Endothelial cell of umbilical vein (primary cell): ENCODE measurements at regions not wholly inside any gene's neighbourhood (a gene's known extent, or its start where the extent isn't known, plus 50 kb on each side); places are given as distances from the start of the nearest gene placed in this dataset.

ENCODE experiments used
- BruUV-seq: library from RNA; stranded (reverse); fragments of 400-500 nt; replicated peaks from 2 replicates; lab custom pipeline; 2021; lab: Mats Ljungman, UMichigan
- CTCF ChIA-PET: fragments of 300-600, 350-600 bp; sonication (Branson Sonifier 250); formaldehyde crosslinking; loops from one replicate; lab custom pipeline; 2021; ENCODE audit warnings: antibody characterized with exemption, inconsistent platforms; lab: Charles Lee
- POLR2A ChIA-PET: fragments of 300-600, 350-600 bp; sonication (Branson Sonifier 250); formaldehyde crosslinking; loops from one replicate; lab custom pipeline; 2021; ENCODE audit warnings: antibody characterized with exemption, inconsistent platforms; lab: Charles Lee
- DNase-seq: peaks from one replicate; pipeline ENCODE4 v3.0.0-alpha.2; 2011; ENCODE audit warnings: low read depth, low spot score
- FAIRE-seq: peaks from 2 replicates; lab custom pipeline; 2011; peaks lifted over from hg19 to GRCh38; lab: Jason Lieb, UNC
- H2AFZ ChIP-seq: 2 replicates; pipeline ENCODE4 v1.6.0; 2012; ENCODE audit warnings: low read depth, low read length, control low read depth, inconsistent platforms
- H3K27ac ChIP-seq: 2 replicates; pipeline ENCODE4 v1.5.1; 2011; ENCODE audit warnings: low read depth, mild to moderate bottlenecking, control low read depth, low read length, moderate library complexity; ENCODE audit not compliant: insufficient read depth
- H3K27me3 ChIP-seq, 2 experiments: 2 replicates each; pipeline versions ENCODE4 v1.6.0 to v1.6.1; 2011; ENCODE audit warnings: low read length in 2 of 2, mixed read lengths in 1 of 2; ENCODE audit not compliant: control insufficient read depth in 2 of 2, insufficient read depth in 2 of 2
- H3K36me3 ChIP-seq, 2 experiments: 2 replicates in 1 of 2; 3 replicates in 1 of 2; pipeline ENCODE4 v1.5.1; 2011; ENCODE audit warnings: low read length in 2 of 2, mild to moderate bottlenecking in 1 of 2, moderate library complexity in 1 of 2; ENCODE audit not compliant: control insufficient read depth in 2 of 2, insufficient read depth in 2 of 2; ENCODE audit errors: extremely low read depth in 1 of 2
- H3K4me1 ChIP-seq: 3 replicates; pipeline ENCODE4 v1.5.1; 2011; ENCODE audit warnings: mild to moderate bottlenecking, low read length; ENCODE audit not compliant: control insufficient read depth, insufficient read depth; ENCODE audit errors: extremely low read depth
- H3K4me2 ChIP-seq: 2 replicates; pipeline ENCODE4 v1.6.1; 2011; ENCODE audit warnings: low read length, control low read depth, mixed read lengths; ENCODE audit not compliant: insufficient read depth
- H3K4me3 ChIP-seq, 3 experiments: fragments of 200-600 bp in 1 of 3; sonication (generic), shearing (Covaris generic) in 1 of 3; replicated peaks in 1 of 3; 2 replicates each; pipeline ENCODE4 v1.5.1; 2011 to 2016; ENCODE audit warnings: control low read depth in 3 of 3, low read length in 3 of 3, mild to moderate bottlenecking in 2 of 3, inconsistent platforms in 1 of 3, low read depth in 1 of 3, moderate library complexity in 1 of 3; ENCODE audit not compliant: insufficient read depth in 1 of 3
- H3K79me2 ChIP-seq: 2 replicates; pipeline ENCODE4 v1.6.0; 2012; ENCODE audit warnings: low read length, inconsistent platforms; ENCODE audit not compliant: control insufficient read depth, insufficient read depth
- H3K9ac ChIP-seq: replicated peaks from 2 replicates; pipeline ENCODE3; 2011; ENCODE audit warnings: low read length, control low read depth; ENCODE audit not compliant: insufficient read depth; ENCODE audit errors: extremely low read depth
- H3K9me1 ChIP-seq: replicated peaks from 3 replicates; pipeline ENCODE4 v1.6.0; 2011; ENCODE audit warnings: mild to moderate bottlenecking, low read length; ENCODE audit not compliant: control insufficient read depth, insufficient read depth; ENCODE audit errors: extremely low read depth
- H3K9me3 ChIP-seq: replicated peaks from 2 replicates; pipeline ENCODE4 v1.5.1; 2012; ENCODE audit warnings: low read length, inconsistent platforms; ENCODE audit not compliant: control insufficient read depth, insufficient read depth
- H4K20me1 ChIP-seq: replicated peaks from 2 replicates; pipeline ENCODE3; 2011; ENCODE audit warnings: mild to moderate bottlenecking, low read length; ENCODE audit not compliant: control insufficient read depth, insufficient read depth; ENCODE audit errors: extremely low read depth
- CTCF ChIP-seq, 2 donors: IDR thresholded peaks; 1 replicate in 1 of 2; 2 replicates in 1 of 2; pipeline ENCODE4 v1.5.1; 2011; ENCODE audit warnings: low read length in 2 of 2, mild to moderate bottlenecking in 2 of 2, moderate library complexity in 2 of 2, control low read depth in 1 of 2, inconsistent platforms in 1 of 2, low read depth in 1 of 2; ENCODE audit not compliant: insufficient read depth in 1 of 2; ENCODE audit errors: extremely low read depth in 1 of 2
- EZH2 ChIP-seq: IDR thresholded peaks from 2 replicates; pipeline ENCODE4 v1.6.1; 2012; ENCODE audit warnings: borderline replicate concordance, low read depth, mild to moderate bottlenecking, moderate library complexity, low read length, inconsistent platforms; ENCODE audit not compliant: severe bottlenecking
- FOS ChIP-seq: IDR thresholded peaks from 2 replicates; pipeline ENCODE4 v1.6.1; 2011; ENCODE audit warnings: mild to moderate bottlenecking, low read length, moderate library complexity, borderline replicate concordance; ENCODE audit not compliant: insufficient read depth
- GATA2 ChIP-seq: IDR thresholded peaks from 2 replicates; pipeline ENCODE4 v1.7.0; 2011; ENCODE audit warnings: low read depth, mild to moderate bottlenecking, moderate library complexity, mixed read lengths, low read length; ENCODE audit not compliant: insufficient read length, insufficient read depth
- JUN ChIP-seq: IDR thresholded peaks from 2 replicates; pipeline ENCODE4 v1.6.1; 2011; ENCODE audit warnings: borderline replicate concordance, low read depth; ENCODE audit not compliant: insufficient read length, insufficient read depth
- MAX ChIP-seq: IDR thresholded peaks from 2 replicates; pipeline ENCODE4 v1.6.1; 2011; ENCODE audit not compliant: insufficient read depth, insufficient read length
- MYC ChIP-seq: IDR thresholded peaks from one replicate; pipeline ENCODE4 v1.6.1; 2011; ENCODE audit warnings: mild to moderate bottlenecking, low read depth, low read length
- POLR2A ChIP-seq: IDR thresholded peaks from 2 replicates; pipeline ENCODE4 v1.6.1; 2012; ENCODE audit warnings: low read depth, mild to moderate bottlenecking, control low read depth, low read length
- POLR2AphosphoS5 ChIP-seq: IDR thresholded peaks from 2 replicates; pipeline ENCODE4 v1.6.1; 2012; ENCODE audit warnings: low read depth, mild to moderate bottlenecking, control low read depth, low read length, moderate library complexity; ENCODE audit not compliant: insufficient read depth
- dilution Hi-C: fragments of 300-500 bp; cut with MboI; formaldehyde crosslinking; loops from one replicate; pipeline ENCODE4 v1.15.0; 2019; ENCODE audit warnings: low sequenced_read_pairs; ENCODE audit not compliant: extremely low pct_ligation_motif_present
- intact Hi-C: fragments of 100-400 bp; cut with micrococcal nuclease; formaldehyde crosslinking; loops from one replicate; pipeline ENCODE4 v1.10.0; 2022

GRCh38 chr2:188898261-188898660, 75.9 kb upstream of the COL3A1 start:
- Histone ChIP-seq H3K9me3 (no peaks in the 10 kb centered on the region), H4K20me1 (no peaks in the 10 kb centered on the region), H3K27me3 (no peaks in the 10 kb centered on the region), H3K4me1 (peaks cover 3% of the 10 kb centered on the region), H3K27ac (no peak overlapping the region), H3K9me1 (no peaks in the 10 kb centered on the region), H3K36me3 (no peaks in the 10 kb centered on the region), H3K4me2 (no peak overlapping the region), H3K9ac (no peak overlapping the region), H3K79me2 (no peaks in the 10 kb centered on the region), H2AFZ (no peak overlapping the region), H3K4me3 (no peak overlapping the region)
- TF ChIP-seq JUN (no peak), MYC (no peak), EZH2 (no peak), FOS (no peak), CTCF (IDR thresholded peaks at IDR 0.05; ENCODE audit: extremely low read depth in 1 of 2, insufficient read depth in 1 of 2, low read depth in 1 of 2, low read length in 2 of 2) (no peak), POLR2A (no peak), POLR2AphosphoS5 (no peak), MAX (no peak), GATA2 (no peak)
- DNase-seq (no peak), FAIRE-seq (no peak)
- CTCF ChIA-PET, result no interaction called here
- POLR2A ChIA-PET, result no interaction called here
- dilution Hi-C loops (no loop called here), intact Hi-C loops (no loop called here)
- no TSS peak for BruUV-seq
